Right lobe of liver (tissue), 4 donors: ENCODE measurements at regions not wholly inside any gene's neighbourhood (a gene's known extent, or its start where the extent isn't known, plus 50 kb on each side); places are given as distances from the start of the nearest gene placed in this dataset.

Source experiments
- POLR2A ChIP-seq: fragments of 450-650 bp; IDR thresholded peaks from one replicate; pipeline ENCODE4 v1.6.1; 2017; ENCODE audit warnings: antibody characterized with exemption, mild to moderate bottlenecking
- TF ChIP-seq, protein P1 (sequence below), 4 donors: fragments of 200-600 bp in 3 of 4; fragments of 450-650 bp in 1 of 4; IDR thresholded peaks; one replicate each; pipeline versions ENCODE4 v1.5.1 to v1.8.0; 2016 to 2022; ENCODE audit warnings: antibody characterized with exemption in 4 of 4, mild to moderate bottlenecking in 2 of 4
- donor health status: DM: no; HTN: no; CAD: no.
- donor health status: DM: no; HTN: no; CAD: no.
- donor health status: DM: no; HTN: yes; CAD: no.

DNA sequence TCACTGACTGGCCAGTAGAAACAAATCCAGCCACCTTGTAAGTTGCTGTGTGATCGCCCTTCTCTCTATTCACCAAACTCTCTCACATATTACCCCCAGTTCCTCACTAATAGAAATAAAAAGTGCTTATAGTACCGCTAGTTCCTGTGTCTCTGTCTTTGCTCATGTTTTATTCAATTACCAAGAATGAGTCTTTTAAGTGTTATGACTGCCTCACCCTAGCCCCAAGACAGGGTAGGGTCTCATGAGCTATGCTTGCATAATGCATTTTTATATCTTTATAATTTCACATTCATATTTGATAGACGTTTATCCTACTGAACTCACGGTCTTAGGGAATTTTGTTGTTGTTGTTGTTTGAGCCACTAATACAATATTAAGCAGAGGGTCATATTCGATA lies 109.6 kb upstream of the DOK6 start:
- TF ChIP-seq, protein P1, sequence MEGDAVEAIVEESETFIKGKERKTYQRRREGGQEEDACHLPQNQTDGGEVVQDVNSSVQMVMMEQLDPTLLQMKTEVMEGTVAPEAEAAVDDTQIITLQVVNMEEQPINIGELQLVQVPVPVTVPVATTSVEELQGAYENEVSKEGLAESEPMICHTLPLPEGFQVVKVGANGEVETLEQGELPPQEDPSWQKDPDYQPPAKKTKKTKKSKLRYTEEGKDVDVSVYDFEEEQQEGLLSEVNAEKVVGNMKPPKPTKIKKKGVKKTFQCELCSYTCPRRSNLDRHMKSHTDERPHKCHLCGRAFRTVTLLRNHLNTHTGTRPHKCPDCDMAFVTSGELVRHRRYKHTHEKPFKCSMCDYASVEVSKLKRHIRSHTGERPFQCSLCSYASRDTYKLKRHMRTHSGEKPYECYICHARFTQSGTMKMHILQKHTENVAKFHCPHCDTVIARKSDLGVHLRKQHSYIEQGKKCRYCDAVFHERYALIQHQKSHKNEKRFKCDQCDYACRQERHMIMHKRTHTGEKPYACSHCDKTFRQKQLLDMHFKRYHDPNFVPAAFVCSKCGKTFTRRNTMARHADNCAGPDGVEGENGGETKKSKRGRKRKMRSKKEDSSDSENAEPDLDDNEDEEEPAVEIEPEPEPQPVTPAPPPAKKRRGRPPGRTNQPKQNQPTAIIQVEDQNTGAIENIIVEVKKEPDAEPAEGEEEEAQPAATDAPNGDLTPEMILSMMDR (IDR thresholded peaks at IDR 0.05), result no peak
- TF ChIP-seq POLR2A, result no peak
